GM18511 (cell line): ENCODE measurements at regions not wholly inside any gene's neighbourhood (a gene's known extent, or its start where the extent isn't known, plus 50 kb on each side); places are given as distances from the start of the nearest gene placed in this dataset.

Experiments used
- ATAC-seq: cut with Tn5 transposase; IDR thresholded peaks from one replicate; pipeline ENCODE4 v1.9.1; 2021; ENCODE audit warnings: mild to moderate bottlenecking, moderate library complexity; ENCODE audit not compliant: unreplicated experiment

GRCh38 chr20:58069796-58070663, 158.4 kb downstream of the ANKRD60 start:
- ATAC-seq: no peak

GRCh38 chr20:58069207-58069606, 159.2 kb downstream of the ANKRD60 start:
- no peak for ATAC-seq

- ATAC-seq: no peak
Measured at GRCh38 chr20:58065508-58066361, 162.7 kb downstream of the ANKRD60 start.

- no peak for ATAC-seq
Measured at GRCh38 chr20:58064411-58065010, 163.9 kb downstream of the ANKRD60 start.

- no peak for ATAC-seq
Measured at GRCh38 chr20:58059260-58059544, 169.3 kb downstream of the ANKRD60 start.

- no peak for ATAC-seq
Measured at GRCh38 chr20:58058421-58059259, 169.8 kb downstream of the ANKRD60 start.

GRCh38 chr20:58056921-58057686, 171.3 kb downstream of the ANKRD60 start:
- no peak for ATAC-seq

- ATAC-seq: no peak
Measured at GRCh38 chr20:58056021-58056591, 172.3 kb downstream of the ANKRD60 start.

- ATAC-seq: no peak
Measured at GRCh38 chr20:58054780-58055373, 173.6 kb downstream of the ANKRD60 start.

- ATAC-seq: no peak
Measured at GRCh38 chr20:58054082-58054779, 174.2 kb downstream of the ANKRD60 start.

GRCh38 chr20:58053391-58054055, 174.9 kb downstream of the ANKRD60 start:
- ATAC-seq: no peak

GRCh38 chr20:58051367-58051766, 177.1 kb downstream of the ANKRD60 start:
- ATAC-seq: no peak

- ATAC-seq: no peak
Measured at GRCh38 chr20:58048096-58048702, 180.3 kb downstream of the ANKRD60 start.

GRCh38 chr20:58046311-58046710, 182.1 kb downstream of the ANKRD60 start:
- no peak for ATAC-seq

- no peak for ATAC-seq
Measured at GRCh38 chr20:58045579-58045978, 182.9 kb downstream of the ANKRD60 start.

- no peak for ATAC-seq
Measured at GRCh38 chr20:58044931-58045555, 183.4 kb downstream of the ANKRD60 start.

GRCh38 chr20:58044286-58044685, 184.2 kb downstream of the ANKRD60 start:
- no peak for ATAC-seq
